GM18511 (cell line): ENCODE measurements at regions not wholly inside any gene's neighbourhood (a gene's known extent, or its start where the extent isn't known, plus 50 kb on each side); places are given as distances from the start of the nearest gene placed in this dataset.
"Not testable (repeated sequence)": the region's sequence is repeated elsewhere in the genome, so short reads cannot be mapped to it uniquely, and the experiment has no call there.

Experiments used
- ATAC-seq: cut with Tn5 transposase; IDR thresholded peaks from one replicate; pipeline ENCODE4 v1.9.1; 2021; ENCODE audit warnings: mild to moderate bottlenecking, moderate library complexity; ENCODE audit not compliant: unreplicated experiment

GRCh38 chr1:173257805-173258204 is 50.7 kb upstream of the TNFSF4 start:
- ATAC-seq = no peak

DNA sequence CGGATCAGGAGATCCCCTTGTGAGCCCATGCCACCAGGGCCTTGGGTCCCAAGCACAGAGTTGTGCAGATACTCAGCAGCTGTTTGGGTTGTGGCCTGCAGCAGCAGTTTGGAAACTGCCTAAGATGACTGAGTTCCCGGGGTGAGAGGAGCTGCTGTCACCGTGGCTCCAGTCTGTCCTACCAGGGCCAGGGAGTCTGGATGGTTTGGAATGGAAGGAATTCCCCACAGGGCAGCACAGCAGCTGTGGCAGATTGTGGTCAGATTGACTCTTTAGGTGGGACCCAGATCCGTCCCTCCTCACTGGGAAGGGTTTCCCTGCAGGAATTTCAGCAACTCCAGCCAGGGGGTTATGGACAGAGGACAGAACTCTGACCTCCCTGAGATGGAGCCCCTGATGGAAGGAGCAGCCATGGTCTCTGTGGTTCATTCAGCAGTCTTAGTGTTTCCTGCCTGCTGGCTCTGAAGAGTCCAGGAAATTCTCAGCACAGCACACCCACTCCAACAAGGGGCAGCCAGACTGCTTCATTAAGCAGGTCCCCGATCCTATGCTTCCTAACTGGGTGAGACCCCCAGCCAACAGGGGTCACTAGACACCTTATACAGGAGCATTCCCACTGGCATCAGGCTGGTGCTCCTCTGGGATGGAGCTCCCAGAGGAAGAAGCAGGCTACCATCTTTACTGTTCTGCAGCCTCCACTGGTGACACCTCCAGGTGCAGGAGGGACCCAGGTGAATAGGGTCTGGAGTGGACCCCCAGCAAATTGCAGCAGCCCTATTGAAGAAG is 51.5 kb upstream of the TNFSF4 start:
- no peak for ATAC-seq

GRCh38 chr1:173260329-173260728 is 53.2 kb upstream of the TNFSF4 start:
- ATAC-seq = not testable (repeated sequence)

GRCh38 chr1:173266841-173267240 is 59.7 kb upstream of the TNFSF4 start:
- ATAC-seq = no peak

DNA sequence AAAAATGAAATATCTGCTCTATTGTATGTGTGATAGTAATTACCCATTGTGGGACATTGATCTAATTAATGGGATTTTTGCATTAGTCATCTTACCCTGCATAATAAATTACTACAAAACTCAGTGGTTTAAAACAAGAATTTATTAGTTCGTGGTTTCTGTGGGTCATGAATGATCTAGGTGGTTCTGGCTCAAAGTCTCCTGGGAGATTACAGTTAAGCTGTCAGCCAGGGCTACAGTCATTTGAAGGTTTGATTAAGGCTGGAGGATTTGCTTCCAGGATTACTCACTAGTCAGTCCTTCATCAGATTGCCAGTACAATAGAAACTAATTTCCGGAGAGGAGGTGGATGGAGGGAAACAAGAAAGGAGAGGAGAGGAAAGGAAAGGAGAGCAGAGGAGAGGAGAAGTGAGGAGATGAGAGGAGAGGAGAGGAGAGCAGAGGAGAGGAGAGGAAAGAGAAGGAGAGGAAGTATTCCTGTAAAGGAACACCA is 60.4 kb upstream of the TNFSF4 start:
- no peak for ATAC-seq

- ATAC-seq = no peak
Observed at GRCh38 chr1:173268261-173268660, 61.1 kb upstream of the TNFSF4 start.

GRCh38 chr1:173268786-173269277 is 61.7 kb upstream of the TNFSF4 start:
- no peak for ATAC-seq

DNA sequence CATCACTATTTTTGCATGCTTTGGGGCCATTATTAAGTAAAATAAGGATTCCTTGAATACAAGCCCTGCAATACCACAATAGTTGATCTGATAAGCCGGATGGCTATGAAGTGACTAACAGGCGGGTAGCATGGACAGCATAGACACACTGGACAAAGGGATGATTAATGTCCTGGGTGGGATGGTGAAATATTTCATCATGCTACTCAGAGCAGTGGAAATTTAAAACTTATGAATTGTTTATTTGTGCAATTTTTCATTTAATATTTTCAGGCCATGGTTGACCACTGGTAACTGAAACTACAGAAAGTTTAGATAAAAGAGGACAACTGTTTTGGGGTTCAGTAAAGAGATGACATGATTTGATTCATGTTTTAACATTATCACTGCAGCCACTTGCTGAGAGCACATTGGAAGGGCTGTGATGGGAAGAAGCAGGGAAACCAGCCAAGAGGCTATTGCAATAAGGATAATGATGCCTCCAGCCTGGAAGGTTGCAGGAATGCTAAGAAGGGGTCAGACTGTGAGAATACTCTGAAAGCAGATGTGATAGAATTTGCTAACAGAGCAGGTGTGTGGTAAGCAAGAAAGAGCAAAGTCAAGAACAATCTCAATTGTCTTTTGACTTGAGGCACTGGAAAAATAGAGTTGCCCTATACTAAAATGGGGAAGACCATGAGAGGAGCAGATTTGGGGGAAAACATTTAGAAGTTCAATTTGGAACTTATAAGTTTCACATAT is 62.5 kb upstream of the TNFSF4 start:
- ATAC-seq = no peak

GRCh38 chr1:173270243-173270642 is 63.1 kb upstream of the TNFSF4 start:
- no peak for ATAC-seq

GRCh38 chr1:173271021-173271420 is 63.9 kb upstream of the TNFSF4 start:
- not testable (repeated sequence) for ATAC-seq

DNA sequence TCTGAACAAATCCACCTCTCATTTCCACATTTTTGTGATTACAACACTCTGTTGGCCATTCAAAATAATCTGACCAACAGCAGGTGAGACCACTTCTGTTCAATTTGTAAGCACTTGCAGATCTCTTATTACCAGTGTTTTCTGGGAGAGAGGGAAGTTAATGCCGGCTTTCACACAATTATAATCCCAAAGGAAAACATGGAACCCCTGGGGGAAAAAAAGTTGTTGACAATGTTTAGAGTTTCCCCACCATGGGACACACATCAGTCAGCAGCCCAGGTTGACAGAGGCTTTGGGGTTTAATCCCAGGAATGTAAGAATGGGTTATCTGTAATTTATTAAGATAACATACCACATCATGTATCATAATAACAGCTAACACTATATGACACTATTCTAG is 68.4 kb upstream of the TNFSF4 start:
- ATAC-seq = no peak

- peak; percentile 96 for ATAC-seq
Observed at GRCh38 chr1:173276922-173277800, 70.0 kb upstream of the TNFSF4 start.

- no peak for ATAC-seq
Observed at GRCh38 chr1:173280899-173281660, 73.9 kb upstream of the TNFSF4 start.

DNA sequence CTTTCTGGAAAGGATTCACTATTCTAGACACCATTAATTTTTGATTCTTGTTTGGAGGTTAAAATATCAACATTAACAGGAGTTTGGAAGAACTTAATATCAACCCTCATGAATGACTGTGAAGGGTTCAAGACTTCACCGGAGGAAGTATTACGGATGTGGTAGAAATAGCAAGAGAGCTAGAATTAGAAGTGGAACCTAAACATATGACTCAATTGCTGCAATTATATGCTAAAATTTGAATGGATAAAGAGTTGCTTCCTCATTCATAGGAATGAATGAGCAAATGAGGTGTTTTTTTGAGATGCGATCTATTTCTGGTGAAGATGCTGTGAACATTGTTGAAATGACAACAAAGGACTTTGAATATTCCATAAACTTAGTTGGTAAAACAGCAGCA is 77.9 kb upstream of the TNFSF4 start:
- ATAC-seq = no peak

- no peak for ATAC-seq
Observed at GRCh38 chr1:173287785-173288184, 80.7 kb upstream of the TNFSF4 start.

- no peak for ATAC-seq
Observed at GRCh38 chr1:173293756-173294155, 86.6 kb upstream of the TNFSF4 start.

GRCh38 chr1:173294843-173295242 is 87.7 kb upstream of the TNFSF4 start:
- no peak for ATAC-seq

- ATAC-seq = no peak
Observed at GRCh38 chr1:173295391-173295790, 88.3 kb upstream of the TNFSF4 start.

DNA sequence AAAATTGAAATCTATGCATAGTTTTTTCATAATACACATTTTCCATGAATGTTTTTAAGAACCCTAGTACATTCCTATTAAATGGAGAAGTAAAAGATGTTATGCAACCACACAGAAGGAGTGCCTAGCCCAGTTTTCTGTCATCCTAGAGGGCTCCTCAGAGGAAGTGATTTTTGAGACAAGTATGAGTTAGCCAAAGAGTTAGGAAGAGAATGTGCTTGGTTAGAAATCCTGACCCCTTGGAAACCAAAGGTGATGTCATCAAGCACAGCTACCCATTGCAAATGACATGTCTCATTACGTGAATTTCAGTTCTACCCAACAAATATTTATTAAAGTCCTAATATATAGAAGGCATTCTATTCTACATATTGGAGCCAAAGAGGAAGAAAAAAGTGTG is 88.9 kb upstream of the TNFSF4 start:
- no peak for ATAC-seq

DNA sequence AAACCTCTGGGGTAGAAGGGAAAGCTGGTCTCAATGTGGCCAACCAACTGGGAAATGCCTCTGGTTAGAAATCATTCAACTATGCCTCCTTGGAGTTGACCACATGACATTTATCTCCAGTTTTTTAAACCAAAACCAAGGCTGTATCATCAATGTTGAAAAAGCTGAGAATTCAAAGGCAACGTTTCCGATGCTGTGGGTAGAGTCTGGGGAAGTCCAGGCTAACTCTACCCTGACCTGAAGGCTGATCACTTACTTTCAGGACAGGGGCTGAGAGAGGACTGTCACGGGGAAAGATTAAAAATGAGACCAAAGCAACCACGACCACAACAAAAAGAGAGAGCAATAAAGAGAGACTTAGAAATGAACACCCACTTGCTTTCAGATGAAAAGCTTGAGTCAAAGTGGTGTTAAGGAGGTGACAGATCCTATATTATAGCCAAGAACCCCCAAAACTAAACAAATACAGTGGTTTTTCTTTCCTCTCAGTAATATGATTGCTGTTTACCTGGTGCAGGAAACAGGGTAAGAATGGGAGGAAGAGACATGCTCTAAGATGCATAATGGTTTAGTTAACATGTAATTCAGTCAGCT is 90.8 kb upstream of the TNFSF4 start:
- ATAC-seq = peak; percentile 92
